CD4-positive, alpha-beta T cell treated with Interleukin-4 for 1 hour (primary cell): ENCODE measurements at regions not wholly inside any gene's neighbourhood (a gene's known extent, or its start where the extent isn't known, plus 50 kb on each side); places are given as distances from the start of the nearest gene placed in this dataset.
"Not testable (repeated sequence)": the region's sequence is repeated elsewhere in the genome, so short reads cannot be mapped to it uniquely, and the experiment has no call there.

Experiments used
- DNase-seq, 2 donors: peaks; one replicate each; pipeline ENCODE4 v3.0.0-alpha.2; 2020 to 2022

DNA sequence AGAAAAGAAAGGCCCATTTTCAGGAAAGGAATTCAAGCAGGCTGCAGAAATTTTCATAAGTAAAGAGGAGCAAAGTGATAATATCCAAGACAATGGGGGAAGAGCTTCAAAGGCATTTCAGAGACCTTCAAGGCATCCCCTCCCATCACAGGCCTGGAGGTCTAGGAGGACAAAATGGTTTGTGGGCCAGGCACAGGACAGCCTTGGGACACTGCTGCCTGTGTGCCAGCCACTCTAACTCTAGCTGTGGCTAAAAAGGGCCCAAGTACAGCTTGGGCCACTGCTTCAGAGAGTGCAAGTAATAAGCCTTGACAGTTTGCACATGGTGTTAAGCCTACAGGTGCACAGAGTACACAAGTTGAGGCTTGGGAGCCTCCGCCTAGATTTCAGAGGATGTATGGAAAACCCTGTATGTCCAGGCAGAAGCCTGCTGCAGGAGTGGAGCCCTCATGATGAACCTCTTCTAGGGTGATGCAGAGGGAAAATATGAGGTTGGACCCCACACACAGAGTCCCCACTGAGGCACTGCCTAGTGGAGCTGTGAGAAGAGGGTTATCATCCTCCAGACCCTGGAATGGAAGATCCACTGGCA, 51.8 kb upstream of the ZSWIM5 start:
- no peak for DNase-seq

DNA sequence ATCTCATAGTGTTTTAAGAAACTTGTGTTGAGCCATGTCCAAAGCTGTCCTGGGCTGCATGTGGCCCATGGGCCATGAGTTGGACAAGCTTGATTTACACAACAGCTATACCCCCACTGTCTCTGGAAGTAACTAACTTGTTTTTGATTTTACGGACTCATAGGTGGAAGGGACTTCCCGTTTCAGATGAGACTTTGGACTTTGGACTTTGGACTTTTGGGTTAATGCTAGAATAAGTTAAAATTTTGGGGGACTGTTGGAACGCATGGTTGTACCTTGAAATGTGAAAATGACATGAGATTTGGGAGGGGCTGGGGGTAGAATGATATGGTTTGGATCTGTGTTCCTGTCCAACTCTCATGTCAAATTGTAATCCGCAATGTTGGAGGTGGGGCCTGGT, 52.6 kb upstream of the ZSWIM5 start:
- no peak for DNase-seq

DNA sequence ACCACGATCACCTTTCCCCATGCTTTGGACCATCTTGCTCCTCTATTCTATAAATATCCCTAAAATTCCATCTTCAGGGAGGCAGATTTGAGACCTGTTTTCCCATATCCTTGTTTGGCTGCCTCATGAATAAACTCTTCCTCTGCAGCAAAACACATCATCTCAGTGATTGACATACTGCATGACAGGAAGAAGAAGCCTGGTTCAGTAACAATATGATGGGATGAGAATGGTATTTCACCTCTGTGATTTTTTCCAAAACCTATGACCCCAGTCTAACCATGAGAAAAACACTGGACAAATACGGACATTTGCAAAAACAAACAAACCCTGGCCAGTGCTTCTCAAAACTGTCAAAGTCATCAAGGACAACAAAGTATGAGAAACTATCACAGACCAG, 53.8 kb upstream of the ZSWIM5 start:
- DNase-seq: no peak

DNA sequence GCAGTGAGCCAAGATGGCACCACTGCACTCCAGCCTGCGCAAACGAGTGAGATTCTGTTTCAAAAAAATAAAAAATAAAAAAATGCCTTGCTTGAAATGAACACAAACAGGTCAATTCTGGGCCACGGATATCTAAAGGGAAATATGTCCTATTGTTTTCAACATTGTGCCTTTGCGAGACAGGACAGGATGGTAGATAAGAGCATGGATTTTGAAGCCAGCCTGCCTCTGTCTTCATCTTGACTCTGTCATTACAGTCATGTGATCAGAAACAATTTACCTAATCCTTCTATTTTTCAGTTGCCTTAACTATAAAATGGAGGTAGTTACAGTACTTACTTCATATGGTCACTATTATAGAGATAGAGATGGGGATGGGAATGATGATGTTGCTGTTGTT, 56.7 kb upstream of the ZSWIM5 start:
- no peak for DNase-seq

DNA sequence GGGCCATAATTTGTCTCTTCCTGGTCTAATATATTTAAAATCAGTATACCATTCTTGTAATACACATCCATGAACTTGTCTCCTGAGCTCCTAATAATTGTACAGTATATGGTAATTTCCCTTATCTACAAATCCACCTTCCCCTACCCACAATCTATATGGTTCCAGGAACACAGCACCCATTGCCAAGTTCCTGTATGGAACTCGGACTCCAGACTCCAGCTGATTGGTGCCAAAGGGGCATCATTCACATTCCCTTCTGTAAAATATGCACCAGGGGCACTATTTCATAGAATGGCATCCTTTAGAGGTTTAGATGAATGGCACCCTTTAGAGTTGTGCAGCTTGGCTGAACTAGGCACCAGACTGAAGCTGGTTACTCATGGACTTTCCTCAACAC, 58.8 kb upstream of the ZSWIM5 start:
- DNase-seq: no peak

DNA sequence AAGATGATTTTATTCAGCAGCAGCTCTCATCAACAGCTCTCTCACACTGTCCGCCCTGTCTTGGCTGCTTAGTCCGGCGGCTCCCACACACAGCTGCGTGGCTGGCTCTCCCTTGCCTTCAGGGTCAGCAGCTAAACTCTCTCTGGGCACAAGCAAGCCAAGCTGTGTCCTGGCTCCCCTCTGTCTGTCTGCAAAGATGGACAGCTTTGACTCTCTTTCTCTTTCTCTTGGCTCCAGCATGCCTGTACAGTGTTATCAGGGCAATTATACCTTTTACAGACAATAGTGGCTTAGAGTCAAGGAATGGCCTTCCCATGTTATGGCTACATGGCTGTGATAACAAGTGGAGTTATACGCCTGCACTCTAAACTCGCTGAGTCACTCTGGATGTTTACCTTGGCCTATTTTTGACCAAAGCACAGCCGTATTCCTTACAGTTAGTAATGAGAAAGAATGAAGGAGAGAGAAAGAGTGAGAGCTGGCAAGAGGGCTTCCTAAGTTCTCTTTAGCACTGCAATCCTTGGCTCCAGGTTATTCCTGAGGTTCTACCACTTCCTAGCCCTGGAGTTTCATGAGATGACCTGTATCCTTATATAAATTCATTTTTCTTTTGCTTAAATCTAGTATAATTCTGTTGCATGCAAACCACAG, 59.9 kb upstream of the ZSWIM5 start:
- no peak for DNase-seq

DNA sequence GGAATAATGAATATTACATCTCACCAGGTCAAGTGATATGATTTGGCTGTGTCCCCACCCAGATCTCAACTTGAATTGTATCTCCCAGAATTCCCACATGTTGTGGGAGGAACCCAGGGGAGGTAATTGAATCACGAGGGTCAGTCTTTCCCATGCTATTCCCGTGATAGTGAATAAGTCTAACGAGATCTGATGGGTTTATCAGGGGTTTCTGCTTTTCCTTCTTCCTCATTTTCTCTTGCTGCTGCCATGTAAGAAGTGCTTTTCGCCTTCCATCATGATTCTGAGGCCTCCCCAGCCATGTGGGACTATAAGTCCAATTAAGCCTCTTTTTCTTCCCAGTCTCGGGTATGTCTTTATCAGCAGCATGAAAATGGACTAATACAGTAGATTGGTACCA, 58.4 kb upstream of the HPDL start:
- not testable (repeated sequence) for DNase-seq

DNA sequence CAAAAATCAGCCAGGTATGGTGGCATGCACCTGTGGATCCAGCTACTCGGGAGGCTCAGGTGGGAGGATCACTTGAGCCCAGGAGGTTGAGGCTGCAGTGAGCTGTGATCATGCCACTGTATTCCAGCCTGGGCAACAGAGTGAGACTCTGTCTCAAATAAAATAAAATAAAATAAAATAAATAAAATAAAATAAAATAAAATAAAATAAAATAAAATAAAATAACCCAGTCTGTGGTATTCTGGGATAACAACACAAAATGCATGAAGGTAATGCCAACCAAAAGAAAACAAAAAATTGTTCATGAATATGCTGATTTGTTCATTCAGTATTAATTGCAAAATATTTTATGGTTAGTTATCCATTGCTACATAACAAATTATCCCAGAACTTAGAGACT, 54.4 kb upstream of the HPDL start:
- DNase-seq: not testable (repeated sequence)

DNA sequence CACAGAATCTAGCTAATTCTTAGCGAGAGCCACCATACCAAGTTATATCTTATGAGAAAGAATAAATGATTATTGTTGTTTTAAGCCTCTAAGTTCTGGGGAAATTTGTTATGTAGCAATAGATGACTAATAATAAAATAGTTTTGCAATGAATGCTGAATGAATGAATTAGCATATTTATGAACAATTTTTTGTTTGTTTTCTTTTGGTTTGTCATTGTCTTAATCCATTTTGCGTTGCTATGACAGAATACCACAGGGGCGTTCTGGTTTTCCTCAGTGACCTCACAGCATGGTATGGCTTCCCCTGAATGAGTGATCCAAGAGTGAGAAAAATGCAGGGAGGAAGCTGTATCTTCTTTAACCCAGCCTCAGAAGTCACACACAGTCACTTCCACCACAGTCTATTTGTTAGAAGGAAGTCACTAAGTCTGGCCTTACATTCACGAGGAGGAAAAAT, 53.8 kb upstream of the HPDL start:
- peak in 1 of 2 donors; percentile 45 for DNase-seq

DNA sequence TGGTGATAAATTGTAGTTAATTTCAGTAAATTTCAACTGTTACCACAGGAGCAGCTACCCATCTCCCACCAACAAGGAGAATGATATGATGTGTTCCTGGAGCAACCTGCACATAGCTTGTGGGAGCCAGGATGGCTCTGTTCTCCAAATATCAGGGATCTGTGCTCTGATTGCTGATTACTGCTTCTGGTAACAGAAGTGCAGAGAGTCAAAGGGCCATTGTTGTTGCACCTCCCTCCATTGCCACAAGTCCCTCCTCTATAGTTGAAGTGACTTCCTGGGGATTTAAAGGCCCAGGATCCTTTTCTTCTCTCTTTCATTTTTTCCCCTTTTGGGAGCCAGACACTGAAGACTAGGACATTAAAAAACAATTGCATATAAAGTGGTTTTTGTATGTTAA, 51.6 kb upstream of the HPDL start:
- DNase-seq: no peak
